OCI-LY7 (cell line): ENCODE measurements at regions not wholly inside any gene's neighbourhood (a gene's known extent, or its start where the extent isn't known, plus 50 kb on each side); places are given as distances from the start of the nearest gene placed in this dataset.

Source experiments
- BruUV-seq: library from RNA; stranded (reverse); fragments of 400-500 nt; replicated peaks from 2 replicates; lab custom pipeline; 2021; lab: Mats Ljungman, UMichigan
- CTCF ChIA-PET: fragments of 300-600 bp; sonication (Branson Sonifier 250); formaldehyde crosslinking; loops from one replicate; lab custom pipeline; 2022; ENCODE audit warnings: antibody characterized with exemption; ENCODE audit not compliant: unreplicated experiment; lab: Charles Lee
- POLR2A ChIA-PET: fragments of 300-600 bp; sonication (Branson Sonifier 250); formaldehyde crosslinking; loops from one replicate; lab custom pipeline; 2022; ENCODE audit warnings: antibody characterized with exemption; lab: Charles Lee
- DNase-seq: peaks from one replicate; pipeline ENCODE4 v3.0.0-alpha.2; 2015; ENCODE audit warnings: low spot score
- H2AFZ ChIP-seq: fragments of 200-600 bp; sonication (generic), shearing (Covaris generic); 2 replicates; pipeline ENCODE4 v1.6.1; 2014; ENCODE audit warnings: mild to moderate bottlenecking, antibody characterized with exemption, low read length, moderate library complexity
- H3K27ac ChIP-seq: fragments of 200-600 bp; sonication (generic); 2 replicates; pipeline ENCODE4 v1.5.1; 2014; ENCODE audit warnings: mixed run types, low read depth, mild to moderate bottlenecking, moderate library complexity, low read length, inconsistent platforms; ENCODE audit not compliant: poor library complexity, severe bottlenecking
- H3K36me3 ChIP-seq: fragments of 200-600 bp; sonication (generic); 2 replicates; pipeline ENCODE4 v1.6.1; 2014; ENCODE audit warnings: mild to moderate bottlenecking, antibody characterized with exemption, low read length, moderate library complexity, mixed read lengths; ENCODE audit not compliant: insufficient read depth
- H3K4me1 ChIP-seq: fragments of 200-600 bp; sonication (generic); 2 replicates; pipeline ENCODE4 v1.5.1; 2014; ENCODE audit warnings: mild to moderate bottlenecking, low read length; ENCODE audit not compliant: insufficient read depth, poor library complexity, severe bottlenecking
- H3K4me2 ChIP-seq: fragments of 200-600 bp; sonication (generic); 2 replicates; pipeline ENCODE4 v1.6.1; 2014; ENCODE audit warnings: mild to moderate bottlenecking, low read length
- H3K4me3 ChIP-seq: fragments of 200-600 bp; sonication (generic); 2 replicates; pipeline ENCODE4 v1.5.1; 2014; ENCODE audit warnings: mild to moderate bottlenecking, low read depth, low read length; ENCODE audit not compliant: poor library complexity, severe bottlenecking
- H3K79me2 ChIP-seq: fragments of 200-600 bp; sonication (generic); 2 replicates; pipeline ENCODE4 v1.6.1; 2016; ENCODE audit warnings: low read depth, mild to moderate bottlenecking, low read length, moderate library complexity, mixed read lengths; ENCODE audit not compliant: insufficient read depth
- H3K9me2 ChIP-seq: fragments of 200-600 bp; sonication (generic); 2 replicates; pipeline ENCODE4 v1.6.1; 2016; ENCODE audit warnings: mild to moderate bottlenecking, low read length, mixed read lengths; ENCODE audit not compliant: insufficient read depth
- H3K9me3 ChIP-seq: fragments of 200-600 bp; sonication (generic); 2 replicates; pipeline ENCODE4 v1.6.1; 2014; ENCODE audit warnings: mild to moderate bottlenecking, mixed run types, low read length, mixed read lengths
- H4K20me1 ChIP-seq: fragments of 200-600 bp; sonication (generic); 2 replicates; pipeline ENCODE4 v1.6.1; 2014; ENCODE audit warnings: mild to moderate bottlenecking, antibody characterized with exemption, low read length, moderate library complexity, mixed read lengths; ENCODE audit not compliant: insufficient read depth
- CTCF ChIP-seq: fragments of 200-600 bp; sonication (generic); conservative IDR thresholded peaks from 2 replicates; pipeline ENCODE4 v1.5.1; 2014; ENCODE audit warnings: mild to moderate bottlenecking, antibody characterized with exemption, low read length, moderate library complexity, mixed read lengths
- EZH2phosphoT487 ChIP-seq: fragments of 200-600 bp; sonication (generic); IDR thresholded peaks from 2 replicates; pipeline ENCODE4 v1.6.1; 2018; ENCODE audit warnings: low read depth, borderline replicate concordance, mild to moderate bottlenecking, mixed run types, antibody characterized with exemption, low read length, moderate library complexity, mixed read lengths
- intact Hi-C: fragments of 100-400 bp; cut with micrococcal nuclease; formaldehyde crosslinking; loops from one replicate; pipeline ENCODE4 v1.10.0; 2022; ENCODE audit not compliant: unreplicated experiment

DNA sequence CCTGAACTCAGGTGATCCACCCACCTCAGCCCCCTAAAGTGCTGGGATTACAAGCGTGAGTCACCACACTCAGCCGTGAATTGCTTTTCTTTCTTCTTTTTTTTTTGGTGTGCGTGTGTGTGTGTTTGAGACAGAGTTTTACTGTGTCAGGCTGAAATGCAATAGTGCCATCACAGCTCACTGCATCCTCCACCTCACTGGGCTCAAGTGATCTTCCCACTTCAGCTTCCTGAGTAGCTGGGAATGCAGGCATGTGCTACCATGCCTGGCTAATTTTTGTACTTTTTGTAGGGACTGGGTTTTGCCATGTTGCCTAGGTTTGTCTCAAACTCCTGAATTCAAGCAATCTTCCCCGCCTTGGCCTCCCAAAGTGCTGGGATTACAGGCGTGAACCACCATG is 113.7 kb upstream of the HAPLN1 start:
- Histone ChIP-seq H3K4me2 (no peak overlapping the region), H2AFZ (no peak overlapping the region), H3K9me2 (no peaks in the 10 kb centered on the region), H3K79me2 (no peaks in the 10 kb centered on the region), H3K36me3 (no peaks in the 10 kb centered on the region), H3K4me1 (no peaks in the 10 kb centered on the region), H3K4me3 (no peak overlapping the region), H4K20me1 (no peaks in the 10 kb centered on the region), H3K27ac (no peak overlapping the region), H3K9me3 (no peaks in the 10 kb centered on the region)
- CTCF ChIA-PET: no interaction called here
- intact Hi-C loops: no loop called here
- BruUV-seq: no TSS peak
- TF ChIP-seq CTCF: no peak
- no peak for TF ChIP-seq EZH2phosphoT487
- no peak for DNase-seq
- POLR2A ChIA-PET: no interaction called here

DNA sequence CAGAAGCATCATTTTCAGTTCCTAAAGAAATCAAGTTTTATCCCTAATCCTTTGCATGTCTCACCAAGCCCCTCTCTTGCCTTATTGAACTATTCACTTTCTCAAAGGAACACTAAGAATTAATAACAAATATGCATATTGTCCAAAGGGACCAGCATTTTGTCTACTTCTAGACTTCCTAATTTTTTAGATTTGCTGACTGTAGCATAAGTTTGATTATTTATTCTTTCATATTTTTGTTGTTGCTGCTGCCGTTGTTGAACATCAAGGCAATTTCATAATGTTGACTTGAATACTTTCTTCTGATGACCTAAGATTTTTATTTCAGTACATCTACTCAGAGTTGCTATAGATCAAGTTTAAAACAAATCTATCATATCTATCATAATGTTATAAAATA is 111.2 kb upstream of the HAPLN1 start:
- no peaks in the 10 kb centered on the region for H3K36me3 ChIP-seq
- H3K4me2 ChIP-seq: no peak overlapping the region
- H2AFZ ChIP-seq: no peak overlapping the region
- no peak for DNase-seq
- TF ChIP-seq CTCF (no peak), EZH2phosphoT487 (no peak)
- no peak overlapping the region for H3K4me3 ChIP-seq
- no peaks in the 10 kb centered on the region for H3K9me2 ChIP-seq
- no peaks in the 10 kb centered on the region for H4K20me1 ChIP-seq
- BruUV-seq: no TSS peak
- CTCF ChIA-PET: no interaction called here
- no peak overlapping the region for H3K27ac ChIP-seq
- no peaks in the 10 kb centered on the region for H3K4me1 ChIP-seq
- intact Hi-C loops: no loop called here
- POLR2A ChIA-PET: no interaction called here
- no peaks in the 10 kb centered on the region for H3K9me3 ChIP-seq
- H3K79me2 ChIP-seq: no peaks in the 10 kb centered on the region

DNA sequence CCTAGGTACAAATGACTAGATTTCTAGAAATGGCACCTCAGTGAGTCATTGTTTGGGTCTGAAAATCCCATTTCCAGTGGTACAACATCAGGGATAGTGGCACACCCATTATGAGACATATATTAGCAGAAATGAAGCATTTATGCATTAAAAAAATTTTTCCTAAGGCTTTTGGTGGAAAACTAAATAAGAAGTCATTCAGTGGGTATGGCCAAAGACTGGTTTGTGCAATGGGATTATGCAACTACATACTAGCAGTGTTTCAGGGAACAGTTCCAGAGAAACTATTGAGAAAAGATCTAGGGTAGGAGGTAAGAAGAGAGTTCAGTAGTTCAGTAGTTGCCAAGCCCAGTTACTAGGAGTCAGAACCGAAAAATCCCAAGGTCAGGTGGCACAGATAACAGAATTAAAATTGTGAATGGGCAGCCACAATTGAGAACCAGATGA is 106.5 kb upstream of the HAPLN1 start:
- H3K27ac ChIP-seq: no peak overlapping the region
- ChIA-PET CTCF (no interaction called here), POLR2A (no interaction called here)
- no peak for DNase-seq
- H3K9me3 ChIP-seq: no peaks in the 10 kb centered on the region
- H3K4me1 ChIP-seq: no peaks in the 10 kb centered on the region
- no peaks in the 10 kb centered on the region for H3K9me2 ChIP-seq
- H3K4me3 ChIP-seq: no peak overlapping the region
- TF ChIP-seq CTCF: no peak
- no peak for TF ChIP-seq EZH2phosphoT487
- no peaks in the 10 kb centered on the region for H3K36me3 ChIP-seq
- no peaks in the 10 kb centered on the region for H3K79me2 ChIP-seq
- intact Hi-C loops: no loop called here
- no peaks in the 10 kb centered on the region for H4K20me1 ChIP-seq
- H3K4me2 ChIP-seq: no peak overlapping the region
- no TSS peak for BruUV-seq
- no peak overlapping the region for H2AFZ ChIP-seq
